GM12878 (cell line): ENCODE measurements at regions not wholly inside any gene's neighbourhood (a gene's known extent, or its start where the extent isn't known, plus 50 kb on each side); places are given as distances from the start of the nearest gene placed in this dataset.

ENCODE experiments used
- CTCF ChIP-seq, 3 experiments: IDR thresholded peaks in 2 of 3; conservative IDR thresholded peaks in 1 of 3; 2 replicates each; pipeline ENCODE4 v1.5.1; 2011; ENCODE audit warnings: low read depth in 3 of 3, low read length in 3 of 3, mild to moderate bottlenecking in 3 of 3, control low read depth in 2 of 3, moderate library complexity in 2 of 3, inconsistent platforms in 1 of 3, mixed read lengths in 1 of 3; ENCODE audit not compliant: control insufficient read depth in 2 of 3, insufficient read depth in 1 of 3; ENCODE audit errors: extremely low read depth in 1 of 3
- EP300 ChIP-seq, 2 experiments: fragments of 150-350 bp in 1 of 2; IDR thresholded peaks; 2 replicates each; pipeline ENCODE4 v1.6.1; 2011 to 2012; ENCODE audit warnings: low read depth in 2 of 2, low read length in 2 of 2, borderline replicate concordance in 1 of 2, improper control_type of control experiment in 1 of 2, inconsistent platforms in 1 of 2; ENCODE audit not compliant: control insufficient read depth in 1 of 2
- KDM1A ChIP-seq: fragments of 200-600 bp; sonication (generic); IDR thresholded peaks from 2 replicates; pipeline ENCODE4 v1.6.1; 2016; ENCODE audit warnings: borderline replicate concordance

DNA sequence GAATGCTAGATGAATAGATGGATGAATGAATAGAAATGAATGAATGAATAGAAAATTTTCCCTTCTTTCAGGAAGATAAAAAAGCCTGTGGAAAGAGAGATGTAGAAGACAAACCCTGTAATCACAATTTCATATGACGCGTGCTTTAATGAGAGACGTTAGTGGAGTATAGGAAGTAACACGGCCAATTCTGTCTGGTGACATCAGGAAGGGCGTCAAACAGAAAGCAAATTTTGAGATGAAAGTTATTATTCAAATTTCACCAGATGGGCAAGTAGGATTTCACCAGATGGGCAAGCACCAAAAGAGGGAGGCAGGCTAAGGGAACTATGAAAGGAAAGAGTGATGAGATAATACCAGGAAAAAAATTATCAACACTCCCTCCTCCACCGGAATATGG lies 128.9 kb upstream of the PRSS1 start:
- TF ChIP-seq CTCF (IDR thresholded peaks at IDR 0.05 in 2 of 3, conservative IDR thresholded peaks at IDR 0.05 in 1 of 3; ENCODE audit: control insufficient read depth in 2 of 3, extremely low read depth in 1 of 3, insufficient read depth in 1 of 3, low read depth in 3 of 3, low read length in 3 of 3) (no peak), EP300 (IDR thresholded peaks at IDR 0.05; ENCODE audit: borderline replicate concordance in 1 of 2, control insufficient read depth in 1 of 2, low read depth in 2 of 2, low read length in 2 of 2) (no peak), KDM1A (no peak)
